Left lung (tissue), 4 donors: ENCODE measurements at regions not wholly inside any gene's neighbourhood (a gene's known extent, or its start where the extent isn't known, plus 50 kb on each side); places are given as distances from the start of the nearest gene placed in this dataset.

Experiments
- ATAC-seq: fragments of 200-7000 bp; cut with Tn5 transposase; one replicate; pipeline ENCODE4 v1.9.1; 2020; ENCODE audit warnings: moderate library complexity
- DNase-seq, 4 donors: peaks; one replicate each; pipeline ENCODE4 v3.0.0-alpha.2; 2013 to 2020
- H3K27ac ChIP-seq, 2 donors: fragments of 200-600 bp; sonication (generic) in 1 of 2; one replicate each; pipeline versions ENCODE4 v1.5.0 to v1.8.0; 2020 to 2021
- H3K27me3 ChIP-seq, 2 donors: fragments of 200-600 bp; sonication (generic) in 1 of 2; one replicate each; pipeline versions ENCODE4 v1.5.0 to v1.8.0; 2020 to 2021
- H3K36me3 ChIP-seq, 2 donors: fragments of 200-600 bp; sonication (generic) in 1 of 2; one replicate each; pipeline versions ENCODE4 v1.5.0 to v1.8.0; 2020 to 2021
- H3K4me1 ChIP-seq, 2 donors: fragments of 200-600 bp; one replicate each; pipeline ENCODE4 v1.8.0; 2021
- H3K4me3 ChIP-seq, 2 donors: fragments of 200-600 bp; sonication (generic) in 1 of 2; one replicate each; pipeline versions ENCODE4 v1.5.0 to v1.8.0; 2020 to 2021; ENCODE audit warnings: mild to moderate bottlenecking in 1 of 2
- H3K9me3 ChIP-seq, 2 donors: fragments of 200-600 bp; sonication (generic) in 1 of 2; one replicate each; pipeline versions ENCODE4 v1.5.0 to v1.8.0; 2020 to 2021
- intact Hi-C, 2 donors: fragments of 100-400 bp; cut with DNase I; formaldehyde crosslinking; loops; one replicate each; pipeline versions ENCODE4 v1.11.2 to v1.14.2; 2022
- TF ChIP-seq, protein P1 (sequence below), 2 donors: fragments of 200-600 bp; sonication (generic) in 1 of 2; IDR thresholded peaks; one replicate each; pipeline versions ENCODE4 v1.5.0 to v1.8.0; 2021; ENCODE audit warnings: antibody characterized with exemption in 2 of 2
- donor health status: DM: no; HTN: yes; CAD: no.
- donor health status: DM: no; HTN: no; CAD: no.

GRCh38 chr2:184305105-184305504 is 293.2 kb upstream of the ZNF804A start:
- H3K4me3 ChIP-seq: no peak overlapping the region
- ATAC-seq (no peak), DNase-seq (no peak)
- H3K27ac ChIP-seq: no peak overlapping the region
- TF ChIP-seq, protein P1, sequence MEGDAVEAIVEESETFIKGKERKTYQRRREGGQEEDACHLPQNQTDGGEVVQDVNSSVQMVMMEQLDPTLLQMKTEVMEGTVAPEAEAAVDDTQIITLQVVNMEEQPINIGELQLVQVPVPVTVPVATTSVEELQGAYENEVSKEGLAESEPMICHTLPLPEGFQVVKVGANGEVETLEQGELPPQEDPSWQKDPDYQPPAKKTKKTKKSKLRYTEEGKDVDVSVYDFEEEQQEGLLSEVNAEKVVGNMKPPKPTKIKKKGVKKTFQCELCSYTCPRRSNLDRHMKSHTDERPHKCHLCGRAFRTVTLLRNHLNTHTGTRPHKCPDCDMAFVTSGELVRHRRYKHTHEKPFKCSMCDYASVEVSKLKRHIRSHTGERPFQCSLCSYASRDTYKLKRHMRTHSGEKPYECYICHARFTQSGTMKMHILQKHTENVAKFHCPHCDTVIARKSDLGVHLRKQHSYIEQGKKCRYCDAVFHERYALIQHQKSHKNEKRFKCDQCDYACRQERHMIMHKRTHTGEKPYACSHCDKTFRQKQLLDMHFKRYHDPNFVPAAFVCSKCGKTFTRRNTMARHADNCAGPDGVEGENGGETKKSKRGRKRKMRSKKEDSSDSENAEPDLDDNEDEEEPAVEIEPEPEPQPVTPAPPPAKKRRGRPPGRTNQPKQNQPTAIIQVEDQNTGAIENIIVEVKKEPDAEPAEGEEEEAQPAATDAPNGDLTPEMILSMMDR (IDR thresholded peaks at IDR 0.05): no peak
- no peaks in the 10 kb centered on the region for H3K9me3 ChIP-seq
- intact Hi-C loops: no loop called here
- no peaks in the 10 kb centered on the region for H3K4me1 ChIP-seq
- no peaks in the 10 kb centered on the region for H3K27me3 ChIP-seq
- H3K36me3 ChIP-seq: no peaks in the 10 kb centered on the region

- no peak for ATAC-seq
Observed at GRCh38 chr2:184308706-184309105, 289.6 kb upstream of the ZNF804A start.

GRCh38 chr2:184312970-184313369 is 285.4 kb upstream of the ZNF804A start:
- Histone ChIP-seq H3K4me1 (no peaks in the 10 kb centered on the region), H3K27me3 (no peaks in the 10 kb centered on the region), H3K4me3 (no peak overlapping the region), H3K27ac (no peak overlapping the region), H3K36me3 (no peaks in the 10 kb centered on the region), H3K9me3 (no peaks in the 10 kb centered on the region)
- no peak for DNase-seq
- no peak for ATAC-seq
- TF ChIP-seq, protein P1 (IDR thresholded peaks at IDR 0.05): no peak
- intact Hi-C loops: no loop called here

More at GRCh38 chr2:184308706-184309105, 289.6 kb upstream of the ZNF804A start:
- Histone ChIP-seq H3K9me3 (no peaks in the 10 kb centered on the region), H3K4me1 (no peaks in the 10 kb centered on the region), H3K4me3 (no peak overlapping the region), H3K36me3 (no peaks in the 10 kb centered on the region), H3K27me3 (no peaks in the 10 kb centered on the region), H3K27ac (no peak overlapping the region)
- intact Hi-C loops: no loop called here
- TF ChIP-seq, protein P1 (IDR thresholded peaks at IDR 0.05): no peak
- DNase-seq: no peak

DNA sequence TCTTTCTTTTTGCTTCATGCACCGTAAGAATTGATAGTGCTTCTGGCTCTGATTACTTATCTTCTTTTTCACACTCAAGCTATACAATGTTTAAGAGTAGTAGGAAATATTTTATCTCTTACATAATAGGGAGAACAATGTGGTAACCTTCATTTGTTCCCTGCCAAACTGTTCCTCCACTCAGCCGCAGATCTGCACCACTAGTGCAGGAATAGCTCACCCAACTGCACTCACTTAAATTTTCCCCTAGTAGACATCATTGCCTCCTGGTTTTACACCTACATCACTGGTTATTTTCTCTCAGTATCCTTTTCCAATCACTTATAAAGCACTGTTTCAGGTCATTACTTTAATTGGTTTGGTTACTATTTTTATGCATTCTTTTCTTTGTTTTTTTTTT is 283.5 kb upstream of the ZNF804A start:
- no peak overlapping the region for H3K27ac ChIP-seq
- ATAC-seq (no peak), DNase-seq (no peak)
- intact Hi-C loops: no loop called here
- no peaks in the 10 kb centered on the region for H3K4me1 ChIP-seq
- H3K4me3 ChIP-seq: no peak overlapping the region
- H3K27me3 ChIP-seq: no peaks in the 10 kb centered on the region
- H3K36me3 ChIP-seq: no peaks in the 10 kb centered on the region
- TF ChIP-seq, protein P1 (IDR thresholded peaks at IDR 0.05): no peak
- H3K9me3 ChIP-seq: no peaks in the 10 kb centered on the region

DNA sequence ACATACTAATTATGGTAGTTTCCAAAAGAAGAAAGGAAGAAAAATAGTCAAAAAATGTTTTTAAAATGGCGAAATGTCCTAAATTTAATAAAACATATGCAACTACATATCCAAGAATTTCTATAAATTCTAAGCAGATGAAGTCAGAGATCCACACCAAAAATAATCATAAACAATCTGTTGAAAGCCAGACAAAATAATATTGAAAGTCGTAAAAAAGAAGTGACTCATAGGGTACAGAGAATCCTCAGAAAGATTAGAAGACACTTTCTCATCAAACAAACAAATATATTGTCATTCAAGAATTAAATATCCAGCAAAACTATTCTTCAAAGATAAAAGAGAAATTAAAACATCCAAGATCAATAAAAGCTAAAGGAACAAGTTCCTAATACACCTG is 281.4 kb upstream of the ZNF804A start:
- Histone ChIP-seq H3K9me3 (no peaks in the 10 kb centered on the region), H3K27ac (no peak overlapping the region), H3K27me3 (no peaks in the 10 kb centered on the region), H3K4me1 (no peaks in the 10 kb centered on the region), H3K4me3 (no peak overlapping the region), H3K36me3 (no peaks in the 10 kb centered on the region)
- ATAC-seq (no peak), DNase-seq (no peak)
- TF ChIP-seq, protein P1 (IDR thresholded peaks at IDR 0.05): no peak
- intact Hi-C loops: no loop called here
